ENCODE measurements at regions not wholly inside any gene's neighbourhood (a gene's known extent, or its start where the extent isn't known, plus 50 kb on each side); places are given as distances from the start of the nearest gene placed in this dataset.

- TF ChIP-seq CTCF (IDR thresholded peaks at IDR 0.05) (no peak), EP300 (IDR thresholded peaks at IDR 0.05) (no peak), POLR2A (IDR thresholded peaks at IDR 0.05) (no peak), POLR2AphosphoS5 (IDR thresholded peaks at IDR 0.05) (no peak)
These were observed 238.0 kb upstream of the NCAM2 start for GRCh38 chr21:20760221-20760620.
